HCT116 (cell line): ENCODE measurements at regions not wholly inside any gene's neighbourhood (a gene's known extent, or its start where the extent isn't known, plus 50 kb on each side); places are given as distances from the start of the nearest gene placed in this dataset.

ENCODE experiments used
- CTCF ChIP-seq, 3 experiments: fragments of 200-600 bp in 1 of 3; sonication (generic) in 1 of 3; IDR thresholded peaks in 2 of 3; conservative IDR thresholded peaks in 1 of 3; 2 replicates each; pipeline ENCODE4 v1.5.1; 2012 to 2017; ENCODE audit warnings: low read depth in 2 of 3, low read length in 2 of 3, antibody characterized with exemption in 1 of 3, borderline replicate concordance in 1 of 3, control low read depth in 1 of 3, mild to moderate bottlenecking in 1 of 3, mixed read lengths in 1 of 3, mixed run types in 1 of 3, moderate library complexity in 1 of 3; ENCODE audit not compliant: insufficient read depth in 1 of 3
- EGR1 ChIP-seq: IDR thresholded peaks from 2 replicates; pipeline ENCODE4 v1.6.1; 2012; ENCODE audit warnings: low read depth
- ELF1 ChIP-seq: IDR thresholded peaks from 2 replicates; pipeline ENCODE4 v1.6.1; 2012; ENCODE audit warnings: low read depth, borderline replicate concordance
- EZH2phosphoT487 ChIP-seq: fragments of 200-600 bp; IDR thresholded peaks from 2 replicates; pipeline ENCODE4 v1.6.1; 2018; ENCODE audit warnings: antibody characterized with exemption, borderline replicate concordance
- POLR2A ChIP-seq: IDR thresholded peaks from 2 replicates; pipeline ENCODE4 v1.7.0; 2011; ENCODE audit warnings: borderline replicate concordance; ENCODE audit not compliant: insufficient read depth, insufficient read length; ENCODE audit errors: extremely low read depth
- POLR2AphosphoS5 ChIP-seq: IDR thresholded peaks from 2 replicates; pipeline ENCODE4 v1.6.1; 2011; ENCODE audit warnings: mild to moderate bottlenecking, low read depth, low read length, moderate library complexity
- RAD21 ChIP-seq: IDR thresholded peaks from 2 replicates; pipeline ENCODE4 v1.6.1; 2012; ENCODE audit warnings: low read depth, mild to moderate bottlenecking
- REST ChIP-seq: IDR thresholded peaks from 2 replicates; pipeline ENCODE4 v1.6.1; 2012; ENCODE audit warnings: low read depth
- SIN3A ChIP-seq: IDR thresholded peaks from 2 replicates; pipeline ENCODE4 v1.6.1; 2012; ENCODE audit warnings: low read depth
- SP1 ChIP-seq: IDR thresholded peaks from 2 replicates; pipeline ENCODE4 v1.6.1; 2012; ENCODE audit warnings: low read depth
- SRF ChIP-seq: IDR thresholded peaks from 2 replicates; pipeline ENCODE4 v1.6.1; 2012; ENCODE audit warnings: low read depth
- ZBTB33 ChIP-seq: IDR thresholded peaks from 2 replicates; pipeline ENCODE4 v1.6.1; 2011; ENCODE audit warnings: mild to moderate bottlenecking, low read length, moderate library complexity; ENCODE audit not compliant: insufficient replicate concordance; ENCODE audit errors: extremely low read depth
- ZNF274 ChIP-seq: fragments of 200-500 bp; sonication (Bioruptor generic); IDR thresholded peaks from 2 replicates; pipeline ENCODE4 v1.6.1; 2014; ENCODE audit warnings: mild to moderate bottlenecking, low read depth, low read length, inconsistent platforms

- no peak for TF ChIP-seq POLR2A
- TF ChIP-seq ZNF274: no peak
- no peak for TF ChIP-seq CTCF (IDR thresholded peaks at IDR 0.05 in 2 of 3, conservative IDR thresholded peaks at IDR 0.05 in 1 of 3; ENCODE audit: borderline replicate concordance in 1 of 3, insufficient read depth in 1 of 3, low read depth in 2 of 3, low read length in 2 of 3)
- no peak for TF ChIP-seq REST
- TF ChIP-seq EGR1: no peak
- TF ChIP-seq POLR2AphosphoS5: no peak
- no peak for TF ChIP-seq ZBTB33
- TF ChIP-seq SP1: no peak
- TF ChIP-seq RAD21: no peak
- no peak for TF ChIP-seq EZH2phosphoT487
- no peak for TF ChIP-seq SRF
- no peak for TF ChIP-seq SIN3A
- TF ChIP-seq ELF1: no peak
Measured at GRCh38 chr3:30455840-30456239, 150.6 kb upstream of the TGFBR2 start.
